GM23248 (cell line): ENCODE measurements at regions not wholly inside any gene's neighbourhood (a gene's known extent, or its start where the extent isn't known, plus 50 kb on each side); places are given as distances from the start of the nearest gene placed in this dataset.

Experiments used
- DNase-seq: peaks from one replicate; pipeline ENCODE4 v3.0.0-alpha.2; 2015
- H2AFZ ChIP-seq: fragments of 200-600 bp; sonication (generic); 2 replicates; pipeline ENCODE4 v1.6.1; 2016; ENCODE audit warnings: antibody characterized with exemption
- H3F3A ChIP-seq: fragments of 200-600 bp; sonication (generic); 2 replicates; pipeline ENCODE4 v1.6.1; 2016; ENCODE audit warnings: mild to moderate bottlenecking, antibody characterized with exemption, mixed run types; ENCODE audit not compliant: insufficient read depth
- H3K27ac ChIP-seq: fragments of 200-600 bp; sonication (generic); 2 replicates; pipeline ENCODE4 v1.5.1; 2016; ENCODE audit warnings: mild to moderate bottlenecking
- H3K27me3 ChIP-seq: fragments of 200-600 bp; sonication (generic); replicated peaks from 2 replicates; pipeline ENCODE4 v1.6.1; 2016; ENCODE audit warnings: mild to moderate bottlenecking; ENCODE audit not compliant: insufficient read depth
- H3K36me3 ChIP-seq: fragments of 200-600 bp; sonication (generic); 2 replicates; pipeline ENCODE4 v1.6.1; 2016; ENCODE audit warnings: low read depth, mild to moderate bottlenecking
- H3K4me1 ChIP-seq: fragments of 200-600 bp; sonication (generic); 2 replicates; pipeline ENCODE4 v1.6.1; 2016; ENCODE audit warnings: mild to moderate bottlenecking; ENCODE audit not compliant: insufficient read depth
- H3K4me2 ChIP-seq: fragments of 200-600 bp; sonication (generic); one replicate; pipeline ENCODE4 v1.6.1; 2016; ENCODE audit warnings: mild to moderate bottlenecking; ENCODE audit not compliant: unreplicated experiment
- H3K4me3 ChIP-seq: fragments of 200-600 bp; sonication (generic); 2 replicates; pipeline ENCODE4 v1.5.1; 2016; ENCODE audit warnings: mild to moderate bottlenecking
- H3K79me2 ChIP-seq: fragments of 200-600 bp; sonication (generic); 2 replicates; pipeline ENCODE4 v1.6.1; 2016; ENCODE audit warnings: mild to moderate bottlenecking; ENCODE audit not compliant: insufficient read depth
- H3K9ac ChIP-seq: fragments of 200-600 bp; sonication (generic); 2 replicates; pipeline ENCODE4 v1.6.1; 2016; ENCODE audit warnings: mild to moderate bottlenecking
- H3K9me2 ChIP-seq: fragments of 200-600 bp; sonication (generic); 2 replicates; pipeline ENCODE4 v1.6.1; 2016; ENCODE audit warnings: mixed run types, mild to moderate bottlenecking, moderate library complexity; ENCODE audit not compliant: insufficient read depth
- H3K9me3 ChIP-seq: fragments of 200-600 bp; sonication (generic); one replicate; pipeline ENCODE4 v1.6.1; 2017; ENCODE audit warnings: low read depth
- H4K20me1 ChIP-seq: fragments of 200-600 bp; sonication (generic); 2 replicates; pipeline ENCODE4 v1.6.0; 2016; ENCODE audit not compliant: insufficient read depth
- EZH2 ChIP-seq: fragments of 200-600 bp; sonication (generic); IDR thresholded peaks from 2 replicates; pipeline ENCODE4 v1.6.1; 2018; ENCODE audit warnings: antibody characterized with exemption, mild to moderate bottlenecking; ENCODE audit not compliant: insufficient read depth, poor library complexity, severe bottlenecking
- EZH2phosphoT487 ChIP-seq: fragments of 200-600 bp; sonication (generic); IDR thresholded peaks from 2 replicates; pipeline ENCODE4 v1.6.1; 2018; ENCODE audit warnings: antibody characterized with exemption, moderate library complexity, mild to moderate bottlenecking, low read depth; ENCODE audit not compliant: insufficient read depth
- WGBS, 2 experiments: methylation state at CpG; one replicate each; pipeline ENCODE4 v1.1.6; 2015 to 2017; ENCODE audit warnings: low lambda C conversion rate in 2 of 2, low coverage in 1 of 2; ENCODE audit errors: missing lambda C conversion rate in 2 of 2; 5-methylcytosine and 5-hydroxymethylcytosine counted together
- in situ Hi-C: fragments of 300-500 bp; cut with MboI; formaldehyde crosslinking; loops from 2 replicates; pipeline ENCODE4 v1.15.0; 2020

- DNase-seq, result no peak
- Histone ChIP-seq H3F3A (no peaks in the 10 kb centered on the region), H2AFZ (no peak overlapping the region), H3K4me3 (no peak overlapping the region), H4K20me1 (no peaks in the 10 kb centered on the region), H3K27ac (no peak overlapping the region), H3K9me2 (no peaks in the 10 kb centered on the region), H3K9me3 (no peaks in the 10 kb centered on the region), H3K79me2 (no peaks in the 10 kb centered on the region), H3K4me2 (no peak overlapping the region), H3K4me1 (no peaks in the 10 kb centered on the region), H3K9ac (no peak overlapping the region), H3K36me3 (no peaks in the 10 kb centered on the region), H3K27me3 (no peaks in the 10 kb centered on the region)
- no peak for TF ChIP-seq EZH2
- no peak for TF ChIP-seq EZH2phosphoT487
- WGBS, 2 experiments, result 9 to 15% methylated on average over 2 of the region's 2 CpGs
- in situ Hi-C loops, result no loop called here
Observed at GRCh38 chr1:5099558-5099957, 445.1 kb downstream of the AJAP1 start.

GRCh38 chr1:5098981-5099385 lies 444.6 kb downstream of the AJAP1 start:
- Histone ChIP-seq H3K27me3 (no peaks in the 10 kb centered on the region), H3K9me2 (no peaks in the 10 kb centered on the region), H3K27ac (no peak overlapping the region), H3K9ac (no peak overlapping the region), H3K4me2 (no peak overlapping the region), H3K9me3 (no peaks in the 10 kb centered on the region), H3K4me3 (no peak overlapping the region), H3F3A (no peaks in the 10 kb centered on the region), H2AFZ (no peak overlapping the region), H4K20me1 (no peaks in the 10 kb centered on the region), H3K36me3 (no peaks in the 10 kb centered on the region), H3K4me1 (no peaks in the 10 kb centered on the region), H3K79me2 (no peaks in the 10 kb centered on the region)
- no peak for DNase-seq
- WGBS, 2 experiments, result 2 to 3% methylated on average over 5 of the region's 5 CpGs
- no peak for TF ChIP-seq EZH2phosphoT487
- TF ChIP-seq EZH2, result no peak
- in situ Hi-C loops, result no loop called here

- Histone ChIP-seq H3K9me2 (no peaks in the 10 kb centered on the region), H3K4me1 (no peaks in the 10 kb centered on the region), H3K4me3 (no peak overlapping the region), H3K27ac (no peak overlapping the region), H2AFZ (no peak overlapping the region), H4K20me1 (no peaks in the 10 kb centered on the region), H3K27me3 (no peaks in the 10 kb centered on the region), H3K9ac (no peak overlapping the region), H3K9me3 (no peaks in the 10 kb centered on the region), H3K36me3 (no peaks in the 10 kb centered on the region), H3F3A (no peaks in the 10 kb centered on the region), H3K4me2 (no peak overlapping the region), H3K79me2 (no peaks in the 10 kb centered on the region)
- TF ChIP-seq EZH2, result no peak
- TF ChIP-seq EZH2phosphoT487, result no peak
- in situ Hi-C loops, result no loop called here
- 0 to 7% methylated on average over 1 of the region's 1 CpG for WGBS, 2 experiments
- no peak for DNase-seq
Observed at GRCh38 chr1:5093042-5093441, 438.6 kb downstream of the AJAP1 start.

- TF ChIP-seq EZH2 (no peak), EZH2phosphoT487 (no peak)
- H3K79me2 ChIP-seq, result no peaks in the 10 kb centered on the region
- H3K4me2 ChIP-seq, result no peak overlapping the region
- no peaks in the 10 kb centered on the region for H3K9me2 ChIP-seq
- H3K27ac ChIP-seq, result no peak overlapping the region
- no peak overlapping the region for H3K4me3 ChIP-seq
- H3F3A ChIP-seq, result no peaks in the 10 kb centered on the region
- WGBS, 2 experiments, result 12 to 13% methylated on average over 4 of the region's 4 CpGs
- no peaks in the 10 kb centered on the region for H3K9me3 ChIP-seq
- no peak overlapping the region for H2AFZ ChIP-seq
- H3K36me3 ChIP-seq, result no peaks in the 10 kb centered on the region
- in situ Hi-C loops, result no loop called here
- H3K27me3 ChIP-seq, result no peaks in the 10 kb centered on the region
- no peaks in the 10 kb centered on the region for H3K4me1 ChIP-seq
- no peak overlapping the region for H3K9ac ChIP-seq
- no peak for DNase-seq
- no peaks in the 10 kb centered on the region for H4K20me1 ChIP-seq
Observed at GRCh38 chr1:5084676-5085075, 430.3 kb downstream of the AJAP1 start.

- TF ChIP-seq EZH2 (no peak), EZH2phosphoT487 (no peak)
- 3 to 11% methylated on average over 1 of the region's 1 CpG for WGBS, 2 experiments
Observed at GRCh38 chr1:5067246-5067645, 412.8 kb downstream of the AJAP1 start.

More at GRCh38 chr1:5067246-5067645, 412.8 kb downstream of the AJAP1 start:
- no peaks in the 10 kb centered on the region for H3K9me2 ChIP-seq
- in situ Hi-C loops, result no loop called here
- no peaks in the 10 kb centered on the region for H3K4me1 ChIP-seq
- no peaks in the 10 kb centered on the region for H4K20me1 ChIP-seq
- no peaks in the 10 kb centered on the region for H3K79me2 ChIP-seq
- no peak overlapping the region for H3K27ac ChIP-seq
- no peaks in the 10 kb centered on the region for H3F3A ChIP-seq
- H3K36me3 ChIP-seq, result no peaks in the 10 kb centered on the region
- no peak overlapping the region for H2AFZ ChIP-seq
- DNase-seq, result no peak
- no peak overlapping the region for H3K9ac ChIP-seq
- H3K4me3 ChIP-seq, result no peak overlapping the region
- H3K9me3 ChIP-seq, result peaks cover under 1% of the 10 kb centered on the region
- H3K27me3 ChIP-seq, result no peaks in the 10 kb centered on the region
- H3K4me2 ChIP-seq, result no peak overlapping the region
